Erythroblast (primary cell): ENCODE measurements at regions not wholly inside any gene's neighbourhood (a gene's known extent, or its start where the extent isn't known, plus 50 kb on each side); places are given as distances from the start of the nearest gene placed in this dataset.

Experiments used
- DNase-seq, 2 experiments: peaks; one replicate each; lab custom pipeline; 2025; lab: John Stamatoyannopoulos, UW
- GATA1 ChIP-seq: IDR thresholded peaks from 2 replicates; pipeline ENCODE4 v1.6.1; 2011; ENCODE audit warnings: low read depth, mild to moderate bottlenecking, control low read depth, low read length, moderate library complexity
- POLR2A ChIP-seq: IDR thresholded peaks from 2 replicates; pipeline ENCODE4 v1.6.1; 2011; ENCODE audit warnings: mild to moderate bottlenecking, low read length

GRCh38 chr10:131849591-131850382 is 51.0 kb upstream of the PPP2R2D start:
- DNase-seq = peak in 1 of 2 experiments; percentile 13

DNA sequence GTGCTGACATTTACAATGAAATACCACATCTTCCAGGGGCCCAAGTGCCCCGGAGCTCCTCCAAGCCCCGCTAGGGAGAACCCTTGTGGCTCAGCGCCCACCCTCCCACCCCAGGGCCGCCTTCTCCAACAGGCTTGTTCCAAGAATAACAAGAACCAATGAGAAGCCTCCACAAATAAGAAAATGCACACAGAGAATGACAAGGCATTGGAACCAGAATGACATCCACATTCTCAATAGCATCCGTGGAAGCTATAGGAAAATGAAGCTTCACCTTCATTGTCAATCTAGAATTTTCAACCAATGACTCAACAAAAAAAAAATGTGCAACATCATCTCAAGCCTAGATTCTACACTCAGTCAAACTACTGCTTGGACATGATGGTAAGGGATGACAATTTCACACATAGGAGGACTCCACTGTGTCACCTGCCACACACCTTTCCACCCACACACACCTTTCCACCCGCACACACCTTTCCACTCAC is 50.4 kb upstream of the PPP2R2D start:
- TF ChIP-seq GATA1 (no peak), POLR2A (no peak)
- peak; percentile 27 to 58 for DNase-seq

More at GRCh38 chr10:131849591-131850382, 51.0 kb upstream of the PPP2R2D start:
- TF ChIP-seq POLR2A (no peak), GATA1 (no peak)
